Upper lobe of left lung (tissue), 6 donors: ENCODE measurements at regions not wholly inside any gene's neighbourhood (a gene's known extent, or its start where the extent isn't known, plus 50 kb on each side); places are given as distances from the start of the nearest gene placed in this dataset.

Experiments used
- ATAC-seq, 2 donors: fragments of 200-7000 bp; cut with Tn5 transposase; one replicate each; pipeline ENCODE4 v1.9.1; 2022; ENCODE audit warnings: mild to moderate bottlenecking in 2 of 2, moderate library complexity in 2 of 2; ENCODE audit not compliant: low FRiP score in 2 of 2
- DNase-seq, 2 donors: peaks; one replicate each; pipeline ENCODE4 v3.0.0-alpha.2; 2019 to 2020
- H3K27ac ChIP-seq, 4 donors: fragments of 200-600 bp; sonication (generic); one replicate each; pipeline ENCODE4 v1.5.1; 2016 to 2019
- H3K27me3 ChIP-seq, 4 donors: fragments of 200-600 bp; sonication (generic); one replicate each; pipeline ENCODE4 v1.5.1; 2017 to 2019
- H3K36me3 ChIP-seq, 4 donors: fragments of 200-600 bp; sonication (generic); one replicate each; pipeline ENCODE4 v1.5.1; 2016 to 2019
- H3K4me1 ChIP-seq, 4 donors: fragments of 200-600 bp; sonication (generic); one replicate each; pipeline ENCODE4 v1.5.1; 2018 to 2019
- H3K4me3 ChIP-seq, 4 donors: fragments of 200-600 bp; sonication (generic); one replicate each; pipeline ENCODE4 v1.5.1; 2017 to 2019; ENCODE audit warnings: mild to moderate bottlenecking in 2 of 4, moderate library complexity in 1 of 4
- H3K9me3 ChIP-seq, 4 donors: fragments of 200-600 bp; sonication (generic); one replicate each; pipeline ENCODE4 v1.5.1; 2018 to 2019
- EP300 ChIP-seq, 4 donors: sonication (generic); formaldehyde crosslinking; IDR thresholded peaks; one replicate each; pipeline ENCODE4 v1.5.1; 2017; ENCODE audit warnings: antibody characterized with exemption in 4 of 4, control low read depth in 2 of 4
- POLR2A ChIP-seq, 4 donors: fragments of 450-650 bp; IDR thresholded peaks; one replicate each; pipeline ENCODE4 v1.5.1; 2016 to 2017; ENCODE audit warnings: antibody characterized with exemption in 4 of 4, mild to moderate bottlenecking in 2 of 4
- POLR2AphosphoS5 ChIP-seq, 2 donors: sonication (generic); formaldehyde crosslinking; IDR thresholded peaks; one replicate each; pipeline ENCODE4 v1.5.1; 2017; ENCODE audit warnings: antibody characterized with exemption in 2 of 2
- WGBS, 2 donors: methylation state at CpG; one replicate each; pipeline ENCODE4 v1.1.5; 2017 to 2018; 5-methylcytosine and 5-hydroxymethylcytosine counted together
- TF ChIP-seq, protein P1 (sequence below), 6 experiments: fragments of 450-650 bp in 4 of 6; fragments of 200-600 bp in 2 of 6; sonication (generic) in 2 of 6; IDR thresholded peaks; one replicate each; pipeline ENCODE4 v1.5.1; 2016 to 2019; ENCODE audit warnings: antibody characterized with exemption in 6 of 6
- donor health status: DM: no; HTN: no; CAD: no; lungs with moderate emphysema.
- donor health status: DM: no; HTN: yes; CAD: no; lungs with severe emphysema.

DNA sequence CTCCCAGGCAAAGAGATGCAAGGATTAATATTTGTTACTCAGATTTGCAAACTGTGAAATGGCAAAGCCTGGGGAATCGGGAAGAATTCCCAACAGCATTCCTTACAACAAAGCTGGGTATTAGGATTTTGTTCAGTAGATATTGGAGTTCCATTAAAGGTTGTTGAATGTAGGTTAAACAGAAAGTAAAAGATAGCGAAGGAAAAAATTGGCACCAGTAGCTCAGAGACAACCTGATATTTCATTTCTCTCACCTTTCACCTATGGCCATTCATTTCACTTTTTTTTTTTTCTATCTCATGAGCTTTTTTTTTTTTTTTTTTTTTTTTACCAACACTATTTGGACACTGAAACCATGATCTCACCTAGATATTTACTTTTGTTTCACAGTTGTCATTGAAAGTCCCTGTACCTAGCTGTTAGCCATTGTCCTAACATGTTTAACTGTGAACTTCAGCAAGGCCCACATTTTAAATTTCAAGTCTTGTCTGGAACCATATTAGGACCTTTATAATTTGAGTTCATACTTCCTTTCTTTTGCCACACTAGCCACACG lies 552.5 kb downstream of the HAO1 start:
- no peaks in the 10 kb centered on the region for H3K4me1 ChIP-seq
- no peaks in the 10 kb centered on the region for H3K36me3 ChIP-seq
- H3K9me3 ChIP-seq = no peaks in the 10 kb centered on the region
- no peak for DNase-seq
- no peak for ATAC-seq
- H3K27me3 ChIP-seq = no peaks in the 10 kb centered on the region
- TF ChIP-seq POLR2AphosphoS5 (IDR thresholded peaks at IDR 0.05) (no peak), EP300 (IDR thresholded peaks at IDR 0.05) (no peak), POLR2A (IDR thresholded peaks at IDR 0.05) (no peak)
- H3K27ac ChIP-seq = no peak overlapping the region
- H3K4me3 ChIP-seq = no peak overlapping the region
- 86 to 93% methylated on average over 3 of the region's 3 CpGs for WGBS, 2 donors

DNA sequence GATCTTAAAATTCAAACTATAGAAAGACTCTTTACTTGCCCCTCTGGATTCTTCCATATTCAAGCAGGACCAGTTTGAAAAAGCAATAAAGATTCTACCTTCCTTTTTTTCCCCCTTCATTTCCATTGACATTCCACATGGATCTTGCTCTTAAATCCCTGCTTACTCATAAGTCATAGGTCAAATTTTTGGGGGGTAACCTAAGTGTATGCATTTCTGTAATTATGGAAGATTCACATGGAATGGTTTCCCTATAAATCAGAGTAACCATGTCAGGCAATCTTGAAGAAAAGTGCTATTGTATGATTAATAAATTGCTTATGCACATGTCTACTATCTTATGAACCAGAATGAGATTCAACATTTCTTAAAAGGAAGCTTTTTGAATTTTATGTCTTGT lies 551.0 kb downstream of the HAO1 start:
- ATAC-seq = no peak
- TF ChIP-seq POLR2A (IDR thresholded peaks at IDR 0.05) (no peak), EP300 (IDR thresholded peaks at IDR 0.05) (no peak), POLR2AphosphoS5 (IDR thresholded peaks at IDR 0.05) (no peak)
- TF ChIP-seq, protein P1, sequence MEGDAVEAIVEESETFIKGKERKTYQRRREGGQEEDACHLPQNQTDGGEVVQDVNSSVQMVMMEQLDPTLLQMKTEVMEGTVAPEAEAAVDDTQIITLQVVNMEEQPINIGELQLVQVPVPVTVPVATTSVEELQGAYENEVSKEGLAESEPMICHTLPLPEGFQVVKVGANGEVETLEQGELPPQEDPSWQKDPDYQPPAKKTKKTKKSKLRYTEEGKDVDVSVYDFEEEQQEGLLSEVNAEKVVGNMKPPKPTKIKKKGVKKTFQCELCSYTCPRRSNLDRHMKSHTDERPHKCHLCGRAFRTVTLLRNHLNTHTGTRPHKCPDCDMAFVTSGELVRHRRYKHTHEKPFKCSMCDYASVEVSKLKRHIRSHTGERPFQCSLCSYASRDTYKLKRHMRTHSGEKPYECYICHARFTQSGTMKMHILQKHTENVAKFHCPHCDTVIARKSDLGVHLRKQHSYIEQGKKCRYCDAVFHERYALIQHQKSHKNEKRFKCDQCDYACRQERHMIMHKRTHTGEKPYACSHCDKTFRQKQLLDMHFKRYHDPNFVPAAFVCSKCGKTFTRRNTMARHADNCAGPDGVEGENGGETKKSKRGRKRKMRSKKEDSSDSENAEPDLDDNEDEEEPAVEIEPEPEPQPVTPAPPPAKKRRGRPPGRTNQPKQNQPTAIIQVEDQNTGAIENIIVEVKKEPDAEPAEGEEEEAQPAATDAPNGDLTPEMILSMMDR (IDR thresholded peaks at IDR 0.05) = no peak

DNA sequence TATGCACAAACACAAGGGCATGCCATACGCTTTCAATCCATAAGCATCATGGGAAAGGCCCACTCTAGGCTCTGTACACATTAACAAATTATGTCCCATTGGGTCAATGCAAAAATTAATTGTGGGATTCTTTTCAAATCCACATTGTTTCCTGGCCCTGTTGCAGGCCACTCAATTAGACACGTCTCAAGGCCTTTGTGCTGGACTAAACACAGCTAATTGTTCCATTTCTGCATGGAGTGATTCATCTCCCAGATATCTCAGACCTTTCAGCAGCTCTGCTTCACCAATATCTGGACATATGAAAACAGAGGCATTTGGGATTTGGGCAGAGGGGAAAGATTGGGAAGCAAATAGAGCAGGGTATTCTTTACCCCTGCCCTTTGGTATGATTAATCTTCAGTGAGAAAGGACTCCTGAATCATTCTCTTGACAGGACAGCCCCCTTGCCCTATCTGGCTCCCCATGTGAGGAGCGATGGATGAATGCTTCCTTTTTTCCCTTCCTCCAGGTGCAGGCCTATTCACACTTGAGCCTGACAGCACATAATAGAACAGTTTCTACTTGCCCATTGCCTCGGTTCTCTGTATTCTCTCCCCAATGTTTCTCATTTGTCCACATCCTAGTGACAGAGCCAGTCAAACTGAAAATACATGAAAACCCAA lies 547.6 kb downstream of the HAO1 start:
- DNase-seq = no peak
- Histone ChIP-seq H3K9me3 (no peaks in the 10 kb centered on the region), H3K4me1 (no peaks in the 10 kb centered on the region), H3K36me3 (no peaks in the 10 kb centered on the region), H3K4me3 (no peak overlapping the region), H3K27ac (no peak overlapping the region), H3K27me3 (no peaks in the 10 kb centered on the region)
- ATAC-seq = no peak
- TF ChIP-seq POLR2AphosphoS5 (IDR thresholded peaks at IDR 0.05) (no peak), EP300 (IDR thresholded peaks at IDR 0.05) (no peak), POLR2A (IDR thresholded peaks at IDR 0.05) (no peak)
- TF ChIP-seq, protein P1 (IDR thresholded peaks at IDR 0.05) = no peak
- WGBS, 2 donors = 77 to 90% methylated on average over 4 of the region's 4 CpGs

More for the DNA sequence above, 551.0 kb downstream of the HAO1 start:
- Histone ChIP-seq H3K9me3 (no peaks in the 10 kb centered on the region), H3K4me1 (no peaks in the 10 kb centered on the region), H3K27me3 (no peaks in the 10 kb centered on the region), H3K27ac (no peak overlapping the region), H3K4me3 (no peak overlapping the region), H3K36me3 (no peaks in the 10 kb centered on the region)
- no peak for DNase-seq

DNA sequence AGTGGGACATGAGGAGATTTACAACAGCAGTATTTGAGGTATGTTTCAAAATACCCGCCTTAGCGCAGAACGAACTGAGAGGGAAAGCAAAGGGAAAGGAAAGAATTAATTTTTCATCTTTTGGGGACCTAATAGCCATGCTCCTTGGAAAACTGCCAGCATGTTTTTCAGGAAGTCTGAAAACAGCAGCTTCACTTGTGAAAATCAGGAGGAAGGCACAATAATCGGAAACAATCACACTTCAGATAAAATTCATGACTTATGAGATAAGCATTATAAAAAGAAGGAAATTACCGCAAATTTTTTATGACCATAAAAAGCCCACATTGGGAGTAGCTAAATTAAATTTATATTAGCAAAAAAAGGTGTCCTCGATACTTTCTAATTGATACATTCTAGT lies 541.1 kb downstream of the HAO1 start:
- Histone ChIP-seq H3K4me3 (no peak overlapping the region), H3K27ac (no peak overlapping the region), H3K36me3 (no peaks in the 10 kb centered on the region), H3K9me3 (no peaks in the 10 kb centered on the region), H3K27me3 (no peaks in the 10 kb centered on the region), H3K4me1 (no peaks in the 10 kb centered on the region)
- no peak for DNase-seq
- 35 to 37% methylated on average over 6 of the region's 6 CpGs for WGBS, 2 donors
- no peak for ATAC-seq
- TF ChIP-seq POLR2AphosphoS5 (IDR thresholded peaks at IDR 0.05) (no peak), EP300 (IDR thresholded peaks at IDR 0.05) (no peak), POLR2A (IDR thresholded peaks at IDR 0.05) (no peak)
- TF ChIP-seq, protein P1 (IDR thresholded peaks at IDR 0.05) = no peak

DNA sequence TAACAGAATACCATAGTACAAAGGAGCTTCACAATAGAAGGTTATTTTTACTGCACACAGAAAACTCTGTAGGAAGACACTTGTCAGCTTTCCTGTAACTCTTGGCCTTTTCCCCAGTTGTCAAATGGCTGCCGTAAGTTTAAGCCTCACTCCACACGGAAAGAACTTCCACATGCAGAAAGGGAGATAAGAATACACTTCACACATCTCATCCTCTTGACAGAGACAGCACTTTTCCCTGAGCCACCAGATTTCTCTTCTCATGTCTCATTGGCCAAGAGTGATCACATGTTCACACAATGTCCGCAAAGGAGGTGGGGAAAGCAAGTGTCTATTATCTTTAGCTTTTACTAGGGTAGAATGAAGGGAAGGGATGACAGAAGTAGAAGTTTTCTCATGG lies 540.7 kb downstream of the HAO1 start:
- TF ChIP-seq, protein P1 (IDR thresholded peaks at IDR 0.05) = no peak
- TF ChIP-seq POLR2A (IDR thresholded peaks at IDR 0.05) = no peak
- no peak for TF ChIP-seq POLR2AphosphoS5 (IDR thresholded peaks at IDR 0.05)
- H3K36me3 ChIP-seq = no peaks in the 10 kb centered on the region
- no peaks in the 10 kb centered on the region for H3K9me3 ChIP-seq
- DNase-seq (no peak), ATAC-seq (no peak)
- no peaks in the 10 kb centered on the region for H3K27me3 ChIP-seq
- WGBS, 2 donors = 44 to 53% methylated on average over 3 of the region's 3 CpGs
- no peak overlapping the region for H3K27ac ChIP-seq
- no peaks in the 10 kb centered on the region for H3K4me1 ChIP-seq
- H3K4me3 ChIP-seq = no peak overlapping the region
